GM23338 (cell line): ENCODE measurements at regions not wholly inside any gene's neighbourhood (a gene's known extent, or its start where the extent isn't known, plus 50 kb on each side); places are given as distances from the start of the nearest gene placed in this dataset.

Source experiments
- ATAC-seq: fragments of 200-7000 bp; cut with Tn5 transposase; 3 replicates; pipeline ENCODE4 v1.9.1; 2020
- DNase-seq: peaks from one replicate; pipeline ENCODE4 v3.0.0-alpha.2; 2015; ENCODE audit warnings: low spot score
- H2AFZ ChIP-seq: fragments of 200-600 bp; sonication (generic); 2 replicates; pipeline ENCODE4 v1.8.0; 2016; ENCODE audit warnings: antibody characterized with exemption, mild to moderate bottlenecking, moderate library complexity
- H3F3A ChIP-seq: fragments of 200-600 bp; sonication (generic); replicated peaks from 2 replicates; pipeline ENCODE4 v1.8.0; 2017; ENCODE audit warnings: antibody characterized with exemption, mixed run types, low read depth
- H3K27ac ChIP-seq: fragments of 200-600 bp; sonication (generic); 2 replicates; pipeline ENCODE4 v1.6.1; 2016; ENCODE audit warnings: low read depth
- H3K27me3 ChIP-seq: fragments of 200-600 bp; sonication (generic); 2 replicates; pipeline ENCODE4 v1.8.0; 2016; ENCODE audit warnings: mild to moderate bottlenecking, mixed run types, moderate library complexity; ENCODE audit not compliant: insufficient read depth
- H3K36me3 ChIP-seq: fragments of 200-600 bp; sonication (generic); 2 replicates; pipeline ENCODE4 v1.8.0; 2016; ENCODE audit warnings: mild to moderate bottlenecking; ENCODE audit not compliant: insufficient read depth
- H3K4me1 ChIP-seq: fragments of 200-600 bp; sonication (generic); 2 replicates; pipeline ENCODE4 v1.8.0; 2016; ENCODE audit warnings: mild to moderate bottlenecking, moderate library complexity; ENCODE audit not compliant: insufficient read depth
- H3K4me2 ChIP-seq: fragments of 200-600 bp; sonication (generic); 2 replicates; pipeline ENCODE4 v1.7.1; 2017; ENCODE audit warnings: mixed run types
- H3K4me3 ChIP-seq: fragments of 200-600 bp; sonication (generic); 2 replicates; pipeline ENCODE4 v1.6.1; 2016; ENCODE audit warnings: mixed run types
- H3K79me2 ChIP-seq: fragments of 200-600 bp; sonication (generic); replicated peaks from 2 replicates; pipeline ENCODE4 v1.8.0; 2017; ENCODE audit warnings: mild to moderate bottlenecking; ENCODE audit not compliant: insufficient read depth
- H3K9me2 ChIP-seq: fragments of 200-600 bp; sonication (generic); 2 replicates; pipeline ENCODE4 v1.8.0; 2017; ENCODE audit not compliant: insufficient read depth
- H4K20me1 ChIP-seq: fragments of 200-600 bp; sonication (generic); replicated peaks from 2 replicates; pipeline ENCODE4 v1.8.0; 2017; ENCODE audit warnings: mild to moderate bottlenecking; ENCODE audit not compliant: insufficient read depth
- H3K27ac Mint-ChIP-seq: 2 replicates; pipeline ENCODE4 v1.8.0; 2020; ENCODE audit warnings: inconsistent platforms, mild to moderate bottlenecking, moderate library complexity, mixed read lengths
- H3K27me3 Mint-ChIP-seq: 3 replicates; pipeline ENCODE4 v1.8.0; 2022; ENCODE audit warnings: low read depth, mild to moderate bottlenecking, moderate library complexity, mixed read lengths, inconsistent platforms; ENCODE audit not compliant: insufficient read depth, poor library complexity
- H3K36me3 Mint-ChIP-seq: 3 replicates; pipeline ENCODE4 v1.8.0; 2021; ENCODE audit warnings: low read depth, mild to moderate bottlenecking, inconsistent platforms, moderate library complexity, mixed read lengths
- H3K4me1 Mint-ChIP-seq: 3 replicates; pipeline ENCODE4 v1.8.0; 2020; ENCODE audit warnings: mild to moderate bottlenecking, inconsistent platforms, mixed read lengths
- H3K4me3 Mint-ChIP-seq: 3 replicates; pipeline ENCODE4 v1.8.0; 2021; ENCODE audit warnings: moderate library complexity, mild to moderate bottlenecking, inconsistent platforms, mixed read lengths
- H3K9me3 Mint-ChIP-seq: 3 replicates; pipeline ENCODE4 v1.8.0; 2020; ENCODE audit warnings: moderate library complexity, mild to moderate bottlenecking, inconsistent platforms, mixed read lengths
- CREB1 ChIP-seq: fragments of 250-450 bp; sonication (Bioruptor Pico); IDR thresholded peaks from 2 replicates; pipeline ENCODE4 v1.5.0; 2020; ENCODE audit warnings: low read depth, mild to moderate bottlenecking, moderate library complexity
- CTCF ChIP-seq, 2 experiments: fragments of 200-600 bp in 1 of 2; sonication (generic) in 1 of 2; conservative IDR thresholded peaks; 2 replicates each; pipeline versions ENCODE4 v1.5.1 to v1.6.1; 2016 to 2017; ENCODE audit warnings: antibody characterized with exemption in 2 of 2, low read depth in 2 of 2, mild to moderate bottlenecking in 2 of 2, moderate library complexity in 1 of 2
- ETS1 ChIP-seq: IDR thresholded peaks from 2 replicates; pipeline ENCODE4 v1.6.1; 2016; ENCODE audit warnings: antibody characterized with exemption
- EZH2 ChIP-seq: fragments of 200-600 bp; sonication (generic); IDR thresholded peaks from one replicate; pipeline ENCODE4 v1.8.0; 2017; ENCODE audit warnings: antibody characterized with exemption, mild to moderate bottlenecking, low read depth; ENCODE audit not compliant: unreplicated experiment
- EZH2phosphoT487 ChIP-seq: fragments of 200-600 bp; sonication (generic); IDR thresholded peaks from one replicate; pipeline ENCODE4 v1.8.1; 2018; ENCODE audit warnings: antibody characterized with exemption; ENCODE audit not compliant: unreplicated experiment
- JUNB ChIP-seq: IDR thresholded peaks from one replicate; pipeline ENCODE4 v1.6.1; 2016; ENCODE audit warnings: antibody characterized with exemption; ENCODE audit not compliant: unreplicated experiment
- NANOG ChIP-seq: IDR thresholded peaks from 2 replicates; pipeline ENCODE4 v1.6.1; 2016; ENCODE audit warnings: antibody characterized with exemption, borderline replicate concordance
- POLR2AphosphoS5 ChIP-seq: IDR thresholded peaks from 2 replicates; pipeline ENCODE4 v1.6.1; 2016; ENCODE audit warnings: antibody characterized with exemption, low read depth
- REST ChIP-seq: IDR thresholded peaks from one replicate; pipeline ENCODE4 v1.6.1; 2018; ENCODE audit warnings: antibody characterized with exemption; ENCODE audit not compliant: unreplicated experiment
- STAT1 ChIP-seq: IDR thresholded peaks from one replicate; pipeline ENCODE4 v1.6.1; 2016; ENCODE audit warnings: antibody characterized with exemption; ENCODE audit not compliant: unreplicated experiment
- ZNF114 ChIP-seq: fragments of 250-450 bp; sonication (Bioruptor Pico); IDR thresholded peaks from 2 replicates; pipeline ENCODE4 v1.5.0; 2020; ENCODE audit warnings: mild to moderate bottlenecking, moderate library complexity

- no peak for TF ChIP-seq CTCF (conservative IDR thresholded peaks at IDR 0.05; ENCODE audit: low read depth in 2 of 2)
- no peak for TF ChIP-seq EZH2
Observed at GRCh38 chr2:150389447-150389846, 98.0 kb downstream of the RND3 start (continued).

- no peak overlapping the region for H3K4me3 Mint-ChIP-seq
- Histone ChIP-seq H4K20me1 (no peaks in the 10 kb centered on the region), H3K4me1 (no peaks in the 10 kb centered on the region), H3F3A (no peaks in the 10 kb centered on the region), H3K4me3 (no peak overlapping the region), H3K4me2 (no peak overlapping the region), H3K27ac (no peak overlapping the region), H3K27me3 (no peaks in the 10 kb centered on the region), H2AFZ (peak overlapping the region; percentile 29; the same call in 1 of the 2 replicates), H3K9me2 (peaks cover 12% of the 10 kb centered on the region), H3K36me3 (no peaks in the 10 kb centered on the region), H3K79me2 (no peaks in the 10 kb centered on the region)
- peaks cover 14% of the 10 kb centered on the region; the same call in 2 of the 3 replicates for H3K9me3 Mint-ChIP-seq
- DNase-seq (no peak), ATAC-seq (no peak)
- H3K27me3 Mint-ChIP-seq = no peaks in the 10 kb centered on the region
- H3K4me1 Mint-ChIP-seq = 0 out of 3 replicates have a peak, but pooled peaks cover 3% of the 10 kb centered on the region
- no peak overlapping the region for H3K27ac Mint-ChIP-seq
- peaks cover 14% of the 10 kb centered on the region; the same call in 2 of the 3 replicates for H3K36me3 Mint-ChIP-seq
- TF ChIP-seq STAT1 (no peak), JUNB (no peak), EZH2 (no peak), CREB1 (CRISPR knock-in tag) (no peak), CTCF (conservative IDR thresholded peaks at IDR 0.05; ENCODE audit: low read depth in 2 of 2) (no peak), NANOG (no peak), REST (no peak), EZH2phosphoT487 (no peak), POLR2AphosphoS5 (no peak), ZNF114 (no peak), ETS1 (no peak)
Observed at GRCh38 chr2:150388289-150388625, 99.2 kb downstream of the RND3 start.
